BJ (cell line): ENCODE measurements at regions not wholly inside any gene's neighbourhood (a gene's known extent, or its start where the extent isn't known, plus 50 kb on each side); places are given as distances from the start of the nearest gene placed in this dataset.
A peak's percentile ranks its signal among the peaks of the same experiment; 100 is the strongest.

Experiments
- CTCF ChIA-PET: fragments of 350-600 bp; formaldehyde crosslinking; extraction: SDS; loops from one replicate; lab custom pipeline; 2021; ENCODE audit warnings: antibody characterized with exemption, inconsistent platforms; lab: Yijun Ruan, JAX
- POLR2A ChIA-PET: fragments of 300-600 bp; sonication (Branson Sonifier 250); formaldehyde crosslinking; extraction: SDS; loops from one replicate; lab custom pipeline; 2021; ENCODE audit warnings: antibody characterized with exemption; lab: Charles Lee
- DNase-seq: peaks from one replicate; pipeline ENCODE4 v3.0.0-alpha.2; 2011; ENCODE audit warnings: low read depth
- H3K27me3 ChIP-seq: 2 replicates; pipeline ENCODE4 v1.6.0; 2011; ENCODE audit warnings: low read length; ENCODE audit not compliant: control insufficient read depth, insufficient read depth
- H3K36me3 ChIP-seq: 2 replicates; pipeline ENCODE4 v1.5.1; 2011; ENCODE audit warnings: low read length; ENCODE audit not compliant: control insufficient read depth, insufficient read depth
- H3K4me3 ChIP-seq: 2 replicates; pipeline ENCODE4 v1.5.1; 2011; ENCODE audit warnings: low read depth, mild to moderate bottlenecking, control low read depth, low read length
- TF ChIP-seq, protein P1 (sequence below): IDR thresholded peaks from 2 replicates; pipeline ENCODE4 v1.5.1; 2011; ENCODE audit warnings: low read depth, mild to moderate bottlenecking, control low read depth, inconsistent platforms, low read length, moderate library complexity; ENCODE audit not compliant: insufficient read depth

DNA sequence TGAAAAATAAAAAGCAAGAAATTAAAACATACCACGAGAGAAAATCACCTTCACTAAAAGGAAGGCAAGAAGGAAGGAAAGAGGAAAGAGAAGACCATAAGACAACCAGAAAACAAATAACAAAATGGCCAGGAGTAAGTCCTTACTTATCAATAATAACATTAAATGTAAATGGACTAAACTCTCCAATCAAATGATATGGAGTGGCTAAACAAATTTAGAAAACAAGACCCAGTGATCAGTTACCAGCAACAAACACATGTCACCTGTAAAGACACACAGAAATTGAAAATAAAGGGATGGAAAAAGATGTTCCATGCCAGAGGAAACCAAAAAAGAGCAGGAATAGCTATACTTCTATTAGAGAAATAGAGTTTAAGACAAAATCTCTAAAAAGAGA is 85.0 kb upstream of the SLC38A4 start:
- H3K36me3 ChIP-seq, result no peaks in the 10 kb centered on the region
- DNase-seq, result no peak
- H3K4me3 ChIP-seq, result no peak overlapping the region
- TF ChIP-seq, protein P1, sequence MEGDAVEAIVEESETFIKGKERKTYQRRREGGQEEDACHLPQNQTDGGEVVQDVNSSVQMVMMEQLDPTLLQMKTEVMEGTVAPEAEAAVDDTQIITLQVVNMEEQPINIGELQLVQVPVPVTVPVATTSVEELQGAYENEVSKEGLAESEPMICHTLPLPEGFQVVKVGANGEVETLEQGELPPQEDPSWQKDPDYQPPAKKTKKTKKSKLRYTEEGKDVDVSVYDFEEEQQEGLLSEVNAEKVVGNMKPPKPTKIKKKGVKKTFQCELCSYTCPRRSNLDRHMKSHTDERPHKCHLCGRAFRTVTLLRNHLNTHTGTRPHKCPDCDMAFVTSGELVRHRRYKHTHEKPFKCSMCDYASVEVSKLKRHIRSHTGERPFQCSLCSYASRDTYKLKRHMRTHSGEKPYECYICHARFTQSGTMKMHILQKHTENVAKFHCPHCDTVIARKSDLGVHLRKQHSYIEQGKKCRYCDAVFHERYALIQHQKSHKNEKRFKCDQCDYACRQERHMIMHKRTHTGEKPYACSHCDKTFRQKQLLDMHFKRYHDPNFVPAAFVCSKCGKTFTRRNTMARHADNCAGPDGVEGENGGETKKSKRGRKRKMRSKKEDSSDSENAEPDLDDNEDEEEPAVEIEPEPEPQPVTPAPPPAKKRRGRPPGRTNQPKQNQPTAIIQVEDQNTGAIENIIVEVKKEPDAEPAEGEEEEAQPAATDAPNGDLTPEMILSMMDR, result no peak
- ChIA-PET POLR2A (no interaction called here), CTCF (no interaction called here)
- H3K27me3 ChIP-seq, result no peaks in the 10 kb centered on the region

DNA sequence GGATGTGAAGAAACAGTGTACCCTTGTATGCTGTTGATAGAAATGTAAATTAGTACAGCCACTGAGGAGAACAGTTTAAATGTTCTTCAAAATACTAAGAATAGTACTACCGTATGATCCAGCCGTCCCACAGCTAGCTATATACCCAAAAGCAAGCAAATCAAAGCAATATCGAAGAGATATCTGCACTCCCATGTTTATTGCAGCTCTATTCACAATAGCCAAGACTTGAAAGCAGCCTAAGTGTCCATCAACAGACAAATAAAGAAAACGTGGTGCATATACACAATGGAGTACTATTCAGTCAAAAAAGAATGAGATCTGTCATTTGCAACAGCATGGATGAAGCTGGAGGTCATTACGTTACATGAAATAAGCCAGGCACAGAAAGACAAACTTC is 88.5 kb upstream of the SLC38A4 start:
- TF ChIP-seq, protein P1, result no peak
- Histone ChIP-seq H3K27me3 (no peaks in the 10 kb centered on the region), H3K4me3 (no peak overlapping the region), H3K36me3 (no peaks in the 10 kb centered on the region)
- no peak for DNase-seq
- POLR2A ChIA-PET, result no interaction called here
- CTCF ChIA-PET, result no interaction called here

DNA sequence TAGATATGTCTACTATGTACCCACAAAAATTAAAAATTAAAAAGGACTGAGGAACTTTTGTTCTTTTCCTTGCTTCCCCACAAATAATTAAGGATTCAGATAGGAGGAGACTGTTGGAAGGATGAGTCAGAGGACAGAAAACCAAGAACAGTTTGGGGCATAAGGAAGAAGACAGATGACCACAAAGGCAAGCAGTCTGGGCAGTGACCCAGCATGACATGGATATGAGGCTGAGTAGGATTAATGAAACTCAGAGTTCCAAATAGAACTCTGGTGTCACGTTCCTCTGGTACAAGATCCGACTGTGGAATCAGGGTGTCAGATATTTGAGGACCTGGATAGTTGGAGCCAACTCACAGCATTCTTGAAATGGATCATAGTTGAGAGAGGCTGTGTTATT is 89.3 kb upstream of the SLC38A4 start:
- ChIA-PET POLR2A (no interaction called here), CTCF (no interaction called here)
- Histone ChIP-seq H3K4me3 (no peak overlapping the region), H3K36me3 (no peaks in the 10 kb centered on the region), H3K27me3 (no peaks in the 10 kb centered on the region)
- TF ChIP-seq, protein P1, result no peak
- peak; percentile 91 for DNase-seq

GRCh38 chr12:46915836-46916235 is 90.0 kb upstream of the SLC38A4 start:
- TF ChIP-seq, protein P1, result no peak
- Histone ChIP-seq H3K36me3 (no peaks in the 10 kb centered on the region), H3K4me3 (no peak overlapping the region), H3K27me3 (no peaks in the 10 kb centered on the region)
- CTCF ChIA-PET, result no interaction called here
- POLR2A ChIA-PET, result no interaction called here
- DNase-seq, result no peak

DNA sequence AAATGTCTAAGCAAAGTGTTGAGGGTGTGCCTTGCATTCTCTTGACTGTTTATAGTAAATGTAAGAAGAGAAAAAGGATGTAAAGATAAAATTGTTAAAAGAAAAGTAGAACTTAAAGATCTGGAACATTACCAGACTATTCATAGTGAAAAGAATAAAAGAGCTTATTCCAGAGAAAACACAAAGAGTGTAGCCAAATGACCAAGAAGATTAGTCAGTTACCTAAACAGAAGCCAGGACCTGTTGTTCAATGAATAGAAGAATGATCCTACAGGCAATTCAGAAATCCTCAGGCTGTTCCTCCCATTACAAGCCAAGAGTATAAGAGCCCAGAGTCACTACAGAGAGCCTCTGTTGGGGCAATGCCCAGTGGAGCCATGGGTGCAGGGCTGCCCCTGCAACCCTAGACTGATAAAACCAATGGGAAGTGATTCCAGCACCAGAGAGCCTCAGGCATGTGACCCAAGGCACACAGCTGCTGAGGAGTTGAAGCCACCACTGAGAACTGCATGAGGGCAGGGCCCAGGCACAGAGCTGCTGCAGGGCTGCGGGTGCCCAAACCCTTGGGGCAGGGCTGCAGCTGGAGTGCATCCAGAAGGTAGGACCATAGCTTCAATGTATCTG is 91.1 kb upstream of the SLC38A4 start:
- TF ChIP-seq, protein P1, result no peak
- Histone ChIP-seq H3K36me3 (no peaks in the 10 kb centered on the region), H3K4me3 (no peak overlapping the region), H3K27me3 (no peaks in the 10 kb centered on the region)
- no peak for DNase-seq
- CTCF ChIA-PET, result no interaction called here
- POLR2A ChIA-PET, result no interaction called here
